GM23338 (cell line): ENCODE measurements at regions not wholly inside any gene's neighbourhood (a gene's known extent, or its start where the extent isn't known, plus 50 kb on each side); places are given as distances from the start of the nearest gene placed in this dataset.

Experiments used
- ATAC-seq: fragments of 200-7000 bp; cut with Tn5 transposase; 3 replicates; pipeline ENCODE4 v1.9.1; 2020
- DNase-seq: peaks from one replicate; pipeline ENCODE4 v3.0.0-alpha.2; 2015; ENCODE audit warnings: low spot score
- H2AFZ ChIP-seq: fragments of 200-600 bp; sonication (generic); 2 replicates; pipeline ENCODE4 v1.8.0; 2016; ENCODE audit warnings: antibody characterized with exemption, mild to moderate bottlenecking, moderate library complexity
- H3F3A ChIP-seq: fragments of 200-600 bp; sonication (generic); replicated peaks from 2 replicates; pipeline ENCODE4 v1.8.0; 2017; ENCODE audit warnings: antibody characterized with exemption, mixed run types, low read depth
- H3K27ac ChIP-seq: fragments of 200-600 bp; sonication (generic); 2 replicates; pipeline ENCODE4 v1.6.1; 2016; ENCODE audit warnings: low read depth
- H3K27me3 ChIP-seq: fragments of 200-600 bp; sonication (generic); 2 replicates; pipeline ENCODE4 v1.8.0; 2016; ENCODE audit warnings: mild to moderate bottlenecking, mixed run types, moderate library complexity; ENCODE audit not compliant: insufficient read depth
- H3K36me3 ChIP-seq: fragments of 200-600 bp; sonication (generic); 2 replicates; pipeline ENCODE4 v1.8.0; 2016; ENCODE audit warnings: mild to moderate bottlenecking; ENCODE audit not compliant: insufficient read depth
- H3K4me1 ChIP-seq: fragments of 200-600 bp; sonication (generic); 2 replicates; pipeline ENCODE4 v1.8.0; 2016; ENCODE audit warnings: mild to moderate bottlenecking, moderate library complexity; ENCODE audit not compliant: insufficient read depth
- H3K4me2 ChIP-seq: fragments of 200-600 bp; sonication (generic); 2 replicates; pipeline ENCODE4 v1.7.1; 2017; ENCODE audit warnings: mixed run types
- H3K4me3 ChIP-seq: fragments of 200-600 bp; sonication (generic); 2 replicates; pipeline ENCODE4 v1.6.1; 2016; ENCODE audit warnings: mixed run types
- H3K79me2 ChIP-seq: fragments of 200-600 bp; sonication (generic); replicated peaks from 2 replicates; pipeline ENCODE4 v1.8.0; 2017; ENCODE audit warnings: mild to moderate bottlenecking; ENCODE audit not compliant: insufficient read depth
- H3K9me2 ChIP-seq: fragments of 200-600 bp; sonication (generic); 2 replicates; pipeline ENCODE4 v1.8.0; 2017; ENCODE audit not compliant: insufficient read depth
- H4K20me1 ChIP-seq: fragments of 200-600 bp; sonication (generic); replicated peaks from 2 replicates; pipeline ENCODE4 v1.8.0; 2017; ENCODE audit warnings: mild to moderate bottlenecking; ENCODE audit not compliant: insufficient read depth
- H3K27ac Mint-ChIP-seq: 2 replicates; pipeline ENCODE4 v1.8.0; 2020; ENCODE audit warnings: inconsistent platforms, mild to moderate bottlenecking, moderate library complexity, mixed read lengths
- H3K27me3 Mint-ChIP-seq: 3 replicates; pipeline ENCODE4 v1.8.0; 2022; ENCODE audit warnings: low read depth, mild to moderate bottlenecking, moderate library complexity, mixed read lengths, inconsistent platforms; ENCODE audit not compliant: insufficient read depth, poor library complexity
- H3K36me3 Mint-ChIP-seq: 3 replicates; pipeline ENCODE4 v1.8.0; 2021; ENCODE audit warnings: low read depth, mild to moderate bottlenecking, inconsistent platforms, moderate library complexity, mixed read lengths
- H3K4me1 Mint-ChIP-seq: 3 replicates; pipeline ENCODE4 v1.8.0; 2020; ENCODE audit warnings: mild to moderate bottlenecking, inconsistent platforms, mixed read lengths
- H3K4me3 Mint-ChIP-seq: 3 replicates; pipeline ENCODE4 v1.8.0; 2021; ENCODE audit warnings: moderate library complexity, mild to moderate bottlenecking, inconsistent platforms, mixed read lengths
- H3K9me3 Mint-ChIP-seq: 3 replicates; pipeline ENCODE4 v1.8.0; 2020; ENCODE audit warnings: moderate library complexity, mild to moderate bottlenecking, inconsistent platforms, mixed read lengths
- CREB1 ChIP-seq: fragments of 250-450 bp; sonication (Bioruptor Pico); IDR thresholded peaks from 2 replicates; pipeline ENCODE4 v1.5.0; 2020; ENCODE audit warnings: low read depth, mild to moderate bottlenecking, moderate library complexity
- CTCF ChIP-seq, 2 experiments: fragments of 200-600 bp in 1 of 2; sonication (generic) in 1 of 2; conservative IDR thresholded peaks; 2 replicates each; pipeline versions ENCODE4 v1.5.1 to v1.6.1; 2016 to 2017; ENCODE audit warnings: antibody characterized with exemption in 2 of 2, low read depth in 2 of 2, mild to moderate bottlenecking in 2 of 2, moderate library complexity in 1 of 2
- EZH2phosphoT487 ChIP-seq: fragments of 200-600 bp; sonication (generic); IDR thresholded peaks from one replicate; pipeline ENCODE4 v1.8.1; 2018; ENCODE audit warnings: antibody characterized with exemption; ENCODE audit not compliant: unreplicated experiment
- STAT1 ChIP-seq: IDR thresholded peaks from one replicate; pipeline ENCODE4 v1.6.1; 2016; ENCODE audit warnings: antibody characterized with exemption; ENCODE audit not compliant: unreplicated experiment
- ZNF114 ChIP-seq: fragments of 250-450 bp; sonication (Bioruptor Pico); IDR thresholded peaks from 2 replicates; pipeline ENCODE4 v1.5.0; 2020; ENCODE audit warnings: mild to moderate bottlenecking, moderate library complexity
- ZNF331 ChIP-seq: fragments of 250-450 bp; sonication (Bioruptor Pico); IDR thresholded peaks from 2 replicates; pipeline ENCODE4 v1.5.0; 2020; ENCODE audit warnings: low read depth, mild to moderate bottlenecking, moderate library complexity
- TF ChIP-seq, protein P1 (sequence below): IDR thresholded peaks from one replicate; pipeline ENCODE4 v1.6.1; 2018; ENCODE audit warnings: antibody characterized with exemption; ENCODE audit not compliant: unreplicated experiment

- H3K27me3 ChIP-seq = no peaks in the 10 kb centered on the region
- H3K79me2 ChIP-seq = no peaks in the 10 kb centered on the region
- H3K36me3 ChIP-seq = no peaks in the 10 kb centered on the region
- no peaks in the 10 kb centered on the region for H3F3A ChIP-seq
- H3K4me1 Mint-ChIP-seq = no peaks in the 10 kb centered on the region
- no peak for TF ChIP-seq CTCF (conservative IDR thresholded peaks at IDR 0.05; ENCODE audit: low read depth in 2 of 2)
- TF ChIP-seq EZH2phosphoT487 = no peak
- no peak overlapping the region for H2AFZ ChIP-seq
- peaks cover 2% of the 10 kb centered on the region for H3K27me3 Mint-ChIP-seq
- H3K9me2 ChIP-seq = no peaks in the 10 kb centered on the region
- ATAC-seq (no peak), DNase-seq (no peak)
- no peaks in the 10 kb centered on the region for H3K4me1 ChIP-seq
- H3K9me3 Mint-ChIP-seq = no peaks in the 10 kb centered on the region
- H3K27ac ChIP-seq = no peak overlapping the region
- no peak overlapping the region for H3K4me3 ChIP-seq
- no peaks in the 10 kb centered on the region for H3K36me3 Mint-ChIP-seq
- H3K4me2 ChIP-seq = no peak overlapping the region
- no peak overlapping the region for H3K27ac Mint-ChIP-seq
- no peaks in the 10 kb centered on the region for H4K20me1 ChIP-seq
- no peak overlapping the region for H3K4me3 Mint-ChIP-seq
Observed at GRCh38 chr17:69950701-69951418, 124.2 kb upstream of the KCNJ16 start.

DNA sequence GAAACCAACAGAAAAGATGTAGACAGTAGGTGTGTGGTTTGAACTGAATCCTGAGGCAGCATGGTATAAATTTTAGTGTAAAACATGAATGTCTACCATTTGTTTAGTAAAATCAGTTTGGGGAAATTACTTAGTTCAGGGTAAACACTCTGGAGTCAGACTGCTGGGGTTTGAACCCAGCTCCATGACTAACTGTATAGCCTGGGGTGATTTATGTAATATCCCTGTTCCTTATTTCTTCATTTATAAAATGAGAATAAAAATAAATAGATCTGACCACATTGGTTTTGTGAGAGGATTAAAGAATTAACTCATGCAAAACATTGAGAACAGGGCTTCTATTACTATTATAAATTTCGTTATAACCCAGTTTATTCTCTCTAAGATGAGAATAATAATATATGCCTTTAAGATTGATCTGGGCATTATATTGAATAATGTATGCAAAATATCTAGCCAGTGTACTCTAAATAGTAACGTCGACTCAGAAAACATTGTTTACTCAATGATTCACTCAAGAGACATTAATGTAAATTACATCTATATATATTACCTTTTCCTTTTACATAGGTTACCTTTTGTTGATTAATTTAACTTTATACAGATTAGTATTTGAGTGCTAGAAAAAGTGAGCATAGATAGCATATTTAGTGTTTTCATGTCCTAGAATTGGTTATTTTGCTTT, 120.6 kb upstream of the KCNJ16 start:
- Histone ChIP-seq H3K36me3 (no peaks in the 10 kb centered on the region), H3F3A (no peaks in the 10 kb centered on the region), H3K27ac (no peak overlapping the region), H2AFZ (no peak overlapping the region), H3K27me3 (no peaks in the 10 kb centered on the region), H3K4me3 (no peak overlapping the region), H3K4me2 (no peak overlapping the region), H3K9me2 (no peaks in the 10 kb centered on the region), H3K4me1 (no peaks in the 10 kb centered on the region), H4K20me1 (no peaks in the 10 kb centered on the region), H3K79me2 (no peaks in the 10 kb centered on the region)
- H3K36me3 Mint-ChIP-seq = no peaks in the 10 kb centered on the region
- H3K27ac Mint-ChIP-seq = no peak overlapping the region
- DNase-seq = no peak
- peaks cover 2% of the 10 kb centered on the region for H3K27me3 Mint-ChIP-seq
- ATAC-seq = no peak
- no peak overlapping the region for H3K4me3 Mint-ChIP-seq
- no peaks in the 10 kb centered on the region for H3K9me3 Mint-ChIP-seq
- H3K4me1 Mint-ChIP-seq = no peaks in the 10 kb centered on the region
- TF ChIP-seq STAT1 = no peak
- TF ChIP-seq CREB1 (CRISPR knock-in tag) = no peak
- no peak for TF ChIP-seq CTCF (conservative IDR thresholded peaks at IDR 0.05; ENCODE audit: low read depth in 2 of 2)
- no peak for TF ChIP-seq ZNF331 (CRISPR knock-in tag)
- TF ChIP-seq, protein P1, sequence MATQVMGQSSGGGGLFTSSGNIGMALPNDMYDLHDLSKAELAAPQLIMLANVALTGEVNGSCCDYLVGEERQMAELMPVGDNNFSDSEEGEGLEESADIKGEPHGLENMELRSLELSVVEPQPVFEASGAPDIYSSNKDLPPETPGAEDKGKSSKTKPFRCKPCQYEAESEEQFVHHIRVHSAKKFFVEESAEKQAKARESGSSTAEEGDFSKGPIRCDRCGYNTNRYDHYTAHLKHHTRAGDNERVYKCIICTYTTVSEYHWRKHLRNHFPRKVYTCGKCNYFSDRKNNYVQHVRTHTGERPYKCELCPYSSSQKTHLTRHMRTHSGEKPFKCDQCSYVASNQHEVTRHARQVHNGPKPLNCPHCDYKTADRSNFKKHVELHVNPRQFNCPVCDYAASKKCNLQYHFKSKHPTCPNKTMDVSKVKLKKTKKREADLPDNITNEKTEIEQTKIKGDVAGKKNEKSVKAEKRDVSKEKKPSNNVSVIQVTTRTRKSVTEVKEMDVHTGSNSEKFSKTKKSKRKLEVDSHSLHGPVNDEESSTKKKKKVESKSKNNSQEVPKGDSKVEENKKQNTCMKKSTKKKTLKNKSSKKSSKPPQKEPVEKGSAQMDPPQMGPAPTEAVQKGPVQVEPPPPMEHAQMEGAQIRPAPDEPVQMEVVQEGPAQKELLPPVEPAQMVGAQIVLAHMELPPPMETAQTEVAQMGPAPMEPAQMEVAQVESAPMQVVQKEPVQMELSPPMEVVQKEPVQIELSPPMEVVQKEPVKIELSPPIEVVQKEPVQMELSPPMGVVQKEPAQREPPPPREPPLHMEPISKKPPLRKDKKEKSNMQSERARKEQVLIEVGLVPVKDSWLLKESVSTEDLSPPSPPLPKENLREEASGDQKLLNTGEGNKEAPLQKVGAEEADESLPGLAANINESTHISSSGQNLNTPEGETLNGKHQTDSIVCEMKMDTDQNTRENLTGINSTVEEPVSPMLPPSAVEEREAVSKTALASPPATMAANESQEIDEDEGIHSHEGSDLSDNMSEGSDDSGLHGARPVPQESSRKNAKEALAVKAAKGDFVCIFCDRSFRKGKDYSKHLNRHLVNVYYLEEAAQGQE = no peak
- no peak for TF ChIP-seq ZNF114 (CRISPR knock-in tag)
